ENCODE measurements at regions not wholly inside any gene's neighbourhood (a gene's known extent, or its start where the extent isn't known, plus 50 kb on each side); places are given as distances from the start of the nearest gene placed in this dataset.

- TF ChIP-seq CTCF (conservative IDR thresholded peaks at IDR 0.05) (no peak), EZH2 (IDR thresholded peaks at IDR 0.05; ENCODE audit: low read depth) (no peak)
Measured at GRCh38 chr16:61379311-61379710, 656.9 kb downstream of the CDH8 start.

Measured in PC-9 (cell line).